NCI-H1694 treated with DMSO at 0.1 percent for 48 hours (cell line): ENCODE measurements at regions not wholly inside any gene's neighbourhood (a gene's known extent, or its start where the extent isn't known, plus 50 kb on each side); places are given as distances from the start of the nearest gene placed in this dataset.

Experiments used
- DNase-seq: peaks from one replicate; lab custom pipeline; 2025; lab: John Stamatoyannopoulos, UW

- no peak for DNase-seq
Measured at GRCh38 chr6:19268117-19268516, 569.1 kb upstream of the ID4 start.

GRCh38 chr6:19268718-19269117 lies 568.5 kb upstream of the ID4 start:
- no peak for DNase-seq

GRCh38 chr6:19269341-19269898 lies 567.8 kb upstream of the ID4 start:
- DNase-seq, result no peak

DNA sequence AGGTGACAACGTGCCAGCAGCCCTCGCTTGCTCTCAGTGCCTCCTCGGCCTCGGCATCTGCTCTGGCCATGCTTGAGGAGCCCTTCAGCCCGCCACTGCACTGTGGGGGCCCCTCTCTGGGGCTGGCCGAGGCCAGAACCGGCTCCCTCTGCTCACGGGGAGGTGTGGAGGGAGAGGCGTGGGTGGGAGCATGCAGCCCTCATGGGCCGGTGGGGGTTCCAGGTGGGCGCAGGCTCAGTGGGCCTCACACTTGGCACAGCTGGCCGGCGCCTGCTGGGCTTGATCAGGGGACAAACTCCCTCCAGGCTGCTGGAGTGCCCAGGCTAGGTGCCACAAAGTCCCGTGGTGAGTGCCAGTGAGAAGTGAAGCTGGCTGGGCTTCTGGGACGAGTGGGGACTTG lies 566.6 kb upstream of the ID4 start:
- DNase-seq, result no peak

DNA sequence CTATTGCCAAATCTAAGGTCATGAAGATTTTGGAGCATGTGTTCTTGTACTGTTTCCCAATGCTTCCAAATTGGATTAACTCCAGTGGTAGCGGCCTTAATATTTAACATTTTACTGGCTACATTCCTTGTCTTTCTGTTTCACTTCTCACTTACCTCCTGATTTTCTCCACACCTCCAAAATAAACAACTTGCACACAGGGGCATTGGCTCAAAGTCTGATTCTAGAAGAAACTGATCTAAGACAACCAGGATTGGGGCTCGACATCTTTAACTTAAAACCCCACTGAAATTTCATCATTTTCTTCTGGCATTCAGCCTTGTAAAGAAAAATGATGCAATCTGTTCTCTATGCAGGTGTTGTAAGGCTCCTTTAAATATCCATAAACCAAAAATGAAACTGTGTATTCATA lies 557.9 kb upstream of the ID4 start:
- DNase-seq, result no peak

GRCh38 chr6:19287928-19288327 lies 549.2 kb upstream of the ID4 start:
- no peak for DNase-seq

DNA sequence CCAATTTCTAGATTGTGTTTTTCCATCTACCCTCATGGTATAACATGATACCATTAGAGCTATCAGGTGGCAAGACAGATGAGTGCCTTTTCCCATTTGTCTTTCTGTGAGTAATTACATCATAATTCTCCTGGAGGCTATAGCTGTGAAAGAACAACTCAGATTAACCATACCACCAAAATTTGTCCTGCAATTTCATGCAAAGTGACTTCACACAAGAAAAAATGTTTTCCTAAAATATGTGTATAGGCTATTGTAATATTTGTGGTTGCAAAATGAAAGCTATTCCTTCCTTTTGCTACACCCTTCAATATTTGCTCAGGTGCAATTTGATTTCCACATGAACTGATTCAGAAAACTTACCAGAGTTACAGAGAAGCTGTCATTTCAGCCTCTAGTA lies 547.7 kb upstream of the ID4 start:
- DNase-seq, result no peak

DNA sequence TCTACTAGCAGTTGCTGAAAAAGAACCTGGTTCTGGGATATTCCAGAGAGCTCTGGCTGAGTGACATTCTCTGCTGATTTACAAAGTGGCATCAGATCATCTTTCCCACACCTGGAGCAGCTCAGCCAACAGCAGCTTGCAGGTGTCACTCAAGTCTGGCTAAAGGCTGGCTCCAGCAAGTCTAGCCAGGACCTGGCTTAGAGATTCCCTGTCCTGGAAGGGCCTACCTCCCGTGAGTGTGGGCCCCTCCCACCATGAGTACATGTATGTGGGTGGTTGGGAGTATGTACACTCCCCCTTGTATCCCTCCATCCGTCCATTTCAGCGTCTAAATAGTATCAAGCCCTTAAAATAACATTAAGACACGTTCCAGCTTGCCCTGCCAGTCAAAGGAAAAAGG lies 539.3 kb upstream of the ID4 start:
- peak; percentile 10 for DNase-seq

DNA sequence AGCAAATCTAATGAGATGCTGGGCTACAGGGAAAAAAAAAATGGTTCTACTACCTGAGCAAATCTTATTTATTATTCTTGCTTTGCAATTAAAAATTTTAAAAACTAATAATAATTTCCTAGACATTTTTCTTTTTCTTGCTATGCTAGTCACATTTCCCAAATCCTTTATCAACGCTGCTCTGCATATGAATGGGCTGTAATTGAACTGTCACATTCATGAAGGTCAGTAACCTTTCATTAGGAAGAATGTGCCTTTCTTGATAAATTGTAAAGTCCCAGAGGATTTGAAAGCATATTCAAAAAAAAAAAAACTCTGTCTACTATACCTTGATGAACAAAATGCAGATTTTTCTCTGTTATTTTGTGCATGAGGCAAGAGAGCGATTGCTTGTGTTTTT lies 538.7 kb upstream of the ID4 start:
- DNase-seq, result no peak

DNA sequence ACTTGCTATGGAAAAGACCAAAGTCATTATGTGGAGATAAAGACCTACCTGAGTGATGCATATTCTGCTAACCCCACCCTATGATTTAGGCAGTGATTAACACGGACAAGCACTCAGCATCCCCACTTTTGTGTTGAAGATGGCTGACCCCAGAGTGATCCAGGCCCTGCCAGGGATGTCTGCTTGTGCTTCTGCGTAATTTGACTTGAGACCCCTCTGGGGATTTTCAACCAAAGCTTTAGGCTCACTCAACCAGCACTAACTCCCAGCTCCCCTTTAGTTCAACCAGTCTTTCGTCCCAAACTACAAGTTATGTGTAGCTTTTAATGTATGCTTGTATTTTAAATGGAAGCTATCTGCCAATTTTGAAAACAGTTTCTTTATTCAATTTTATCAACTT lies 538.0 kb upstream of the ID4 start:
- no peak for DNase-seq

DNA sequence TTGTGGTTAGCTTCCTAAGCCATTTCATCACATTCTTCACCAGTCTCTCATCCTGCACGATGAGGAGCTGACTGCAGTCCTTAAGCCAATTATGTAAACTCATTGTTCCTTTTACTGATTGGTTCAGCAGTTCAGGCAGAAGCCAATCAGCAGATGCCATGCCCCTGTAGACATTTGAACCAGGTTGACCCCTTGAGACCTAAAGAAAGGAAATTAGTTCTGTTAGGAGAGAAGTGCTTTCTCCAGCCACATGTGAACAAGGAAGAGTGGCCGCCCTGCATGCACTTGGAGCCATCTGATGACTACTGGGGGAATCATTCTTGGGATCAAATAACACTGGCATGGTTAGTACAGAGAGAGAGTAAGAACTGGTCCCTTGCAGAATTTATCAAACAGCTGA lies 535.2 kb upstream of the ID4 start:
- no peak for DNase-seq

DNA sequence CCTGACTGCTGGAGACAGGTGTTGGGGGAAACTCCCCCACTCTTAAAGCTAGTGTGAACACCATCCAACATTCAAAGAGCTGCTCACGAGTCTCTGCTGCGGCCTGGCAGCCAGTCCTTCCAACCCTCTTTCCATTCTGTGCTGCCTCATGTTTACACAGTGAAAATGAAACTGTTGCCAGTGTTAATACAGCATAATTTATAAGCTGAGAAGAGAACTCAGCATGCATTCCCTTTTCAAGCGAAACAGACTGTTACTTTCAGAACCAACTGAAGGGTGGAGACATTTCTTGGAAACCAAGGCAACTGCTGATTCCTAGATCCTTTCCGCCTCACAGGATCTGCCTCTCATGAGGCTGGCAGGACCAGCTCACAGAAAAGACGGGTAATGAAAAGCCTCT lies 533.8 kb upstream of the ID4 start:
- peak; percentile 22 for DNase-seq

- DNase-seq, result no peak
Measured at GRCh38 chr6:19309661-19310060, 527.5 kb upstream of the ID4 start.

DNA sequence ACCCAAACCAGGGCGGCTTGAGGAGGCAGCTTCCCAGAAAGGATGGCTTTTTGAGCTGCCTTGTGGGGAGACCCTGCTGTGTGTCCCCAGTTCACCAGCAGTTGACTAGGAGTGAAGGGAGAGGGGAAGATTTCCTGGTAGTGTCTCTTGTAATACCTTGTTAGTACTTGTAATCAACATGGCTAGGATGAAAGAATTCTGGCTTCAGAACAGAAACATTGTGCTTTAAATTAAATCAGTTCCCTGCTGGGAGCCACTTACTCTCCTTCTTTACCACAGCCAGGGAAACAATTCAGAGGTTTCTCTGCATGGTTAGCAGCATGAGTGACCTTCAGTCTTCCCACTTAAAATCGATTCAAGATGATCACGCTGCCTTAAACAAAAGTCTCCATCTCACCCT lies 525.4 kb upstream of the ID4 start:
- DNase-seq, result no peak

DNA sequence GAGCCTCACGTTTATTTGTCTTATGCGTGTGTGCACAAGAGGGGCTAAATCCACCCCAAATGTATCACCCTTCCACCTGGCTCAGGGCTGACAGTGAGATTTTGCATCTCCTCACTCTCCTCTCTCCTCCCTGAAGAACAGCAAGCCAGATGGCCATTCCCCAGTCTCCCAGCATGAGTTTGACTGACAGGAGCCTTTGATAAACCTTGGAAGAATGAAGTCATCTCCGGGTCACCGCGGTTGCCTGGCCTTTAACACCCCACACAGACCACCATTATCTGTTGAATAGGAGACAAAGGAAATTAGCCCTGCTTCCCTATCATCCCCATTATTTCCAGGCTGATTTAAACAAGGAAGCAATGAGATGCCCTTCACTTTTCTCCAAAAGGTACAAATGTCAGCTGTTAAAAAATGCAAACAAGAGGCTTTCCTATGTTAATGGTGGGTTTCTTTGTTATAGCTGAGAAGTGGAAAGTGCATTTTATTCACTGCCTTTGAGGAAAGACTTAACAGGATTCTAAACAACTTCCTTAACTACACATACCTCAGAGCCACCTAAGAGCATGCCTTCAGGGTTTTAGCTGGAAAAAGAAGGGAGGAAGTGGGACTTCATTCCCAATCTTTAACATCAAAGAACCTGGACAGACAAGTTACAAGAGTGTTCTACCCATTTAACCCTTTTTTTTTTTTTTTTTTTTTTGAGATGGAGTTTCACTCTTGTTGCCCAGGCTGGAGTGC lies 524.8 kb upstream of the ID4 start:
- no peak for DNase-seq

DNA sequence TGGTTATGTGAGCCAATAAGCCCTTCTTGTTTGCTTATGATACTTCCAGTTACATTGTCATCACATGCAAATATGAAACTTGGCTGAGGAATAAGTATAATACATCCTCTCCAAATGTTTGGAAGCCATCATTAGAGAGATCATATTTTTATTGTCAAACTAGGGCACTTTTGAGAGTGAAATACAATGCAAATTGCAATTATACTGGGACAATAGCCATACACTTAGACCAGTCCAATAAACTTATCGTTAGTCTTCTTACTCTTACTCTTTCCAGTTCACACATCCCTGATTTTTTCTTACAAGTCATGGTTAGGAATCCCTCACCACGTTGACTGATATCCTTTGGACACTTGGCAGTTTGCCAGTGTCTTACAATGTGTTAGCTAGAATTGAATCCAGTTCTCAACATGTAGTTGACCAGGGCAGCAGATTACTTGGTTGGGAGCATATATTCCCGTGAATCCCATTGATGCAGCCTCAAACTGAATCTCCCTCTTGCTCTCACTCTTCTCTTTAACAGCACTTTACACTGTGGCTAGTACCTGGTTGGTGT lies 519.7 kb upstream of the ID4 start:
- no peak for DNase-seq

- no peak for DNase-seq
Measured at GRCh38 chr6:19319005-19319404, 518.2 kb upstream of the ID4 start.

DNA sequence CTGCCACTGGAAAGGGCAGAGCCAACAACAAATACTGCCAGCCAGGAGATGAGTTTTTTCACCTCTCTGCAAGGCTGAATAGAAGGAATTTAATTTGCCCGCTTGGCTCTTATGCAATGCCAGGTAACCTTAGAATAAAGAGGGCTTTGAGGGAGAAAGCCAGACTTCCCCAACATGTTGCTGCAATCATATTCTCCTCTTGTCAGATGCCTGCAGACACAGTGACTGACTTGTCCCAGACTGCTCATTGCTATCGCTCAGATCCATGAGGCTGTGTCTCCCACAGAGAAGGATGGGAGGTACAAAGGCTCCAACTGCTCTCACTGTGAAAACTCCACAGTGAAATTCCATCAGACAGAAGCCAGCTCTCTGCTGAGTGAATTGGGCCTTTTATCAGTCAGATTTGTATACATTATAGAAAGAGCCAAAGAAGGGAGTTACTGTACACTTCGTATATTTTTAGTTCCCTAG lies 517.0 kb upstream of the ID4 start:
- no peak for DNase-seq

DNA sequence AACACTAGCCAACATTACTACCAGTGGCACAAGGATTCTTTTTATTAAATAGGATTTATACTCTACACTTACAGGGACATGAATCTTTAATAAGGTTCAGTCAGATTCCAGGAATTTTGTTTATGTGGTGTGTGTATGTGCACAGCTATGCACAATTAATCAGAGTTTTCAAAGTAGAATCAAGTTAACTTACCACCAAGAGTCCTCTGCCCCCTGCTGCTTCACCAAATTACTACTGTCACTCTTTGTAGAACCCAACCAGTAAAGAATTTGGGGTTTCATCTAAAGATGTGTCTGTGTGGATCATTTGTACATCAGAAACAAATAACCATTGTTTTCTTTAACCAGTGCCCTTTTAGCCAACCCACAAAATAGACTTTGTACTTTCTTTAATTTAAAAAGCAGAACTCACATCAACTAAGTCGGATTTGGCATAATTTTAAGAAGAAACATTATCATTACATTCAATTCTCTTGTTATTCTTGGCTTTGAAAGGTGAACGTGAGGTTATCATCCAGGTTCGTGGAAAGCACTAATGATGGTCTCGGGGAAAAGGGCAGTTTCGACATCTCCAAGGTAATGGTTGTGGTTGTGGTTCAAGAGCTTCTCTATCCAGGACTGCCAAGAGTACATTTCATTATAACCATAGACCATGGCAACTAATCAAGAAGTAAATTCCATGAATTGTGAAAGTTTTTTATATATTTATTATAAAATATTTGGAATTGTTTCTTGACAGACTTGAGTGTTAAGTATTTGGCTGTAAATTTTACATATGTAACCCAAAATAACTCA lies 514.3 kb upstream of the ID4 start:
- no peak for DNase-seq

- no peak for DNase-seq
Measured at GRCh38 chr6:19324376-19324775, 512.8 kb upstream of the ID4 start.

DNA sequence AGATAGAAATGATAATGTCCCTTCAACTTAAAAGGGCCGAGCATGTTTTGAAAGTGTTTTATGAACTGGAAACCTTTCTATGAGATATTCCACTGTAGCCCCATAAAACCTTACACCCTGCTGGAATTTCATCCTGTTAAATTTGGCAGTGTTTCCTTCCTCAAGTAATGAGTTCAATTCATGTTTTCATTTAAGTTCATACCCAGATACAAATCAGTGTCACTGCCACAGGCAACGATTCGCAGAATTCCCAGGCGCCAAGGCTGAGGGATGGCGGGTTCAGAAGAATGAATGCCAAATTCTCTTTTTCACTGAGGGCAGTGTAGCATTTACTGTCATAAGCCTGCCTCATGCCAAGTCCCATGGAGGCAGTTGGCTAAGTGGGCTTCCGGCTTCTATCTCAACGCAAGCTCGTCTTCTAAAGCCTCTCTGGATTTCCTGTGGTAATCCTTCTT lies 511.8 kb upstream of the ID4 start:
- no peak for DNase-seq

- no peak for DNase-seq
Measured at GRCh38 chr6:19327241-19327640, 509.9 kb upstream of the ID4 start.

GRCh38 chr6:19327661-19328060 lies 509.5 kb upstream of the ID4 start:
- no peak for DNase-seq
